Cerebellar cortex (tissue), 1 donor: ENCODE measurements at regions not wholly inside any gene's neighbourhood (a gene's known extent, or its start where the extent isn't known, plus 50 kb on each side); places are given as distances from the start of the nearest gene placed in this dataset.
"Not testable (repeated sequence)": the region's sequence is repeated elsewhere in the genome, so short reads cannot be mapped to it uniquely, and the experiment has no call there.

Experiments
- DNase-seq: peaks from one replicate; pipeline ENCODE4 v3.0.0-alpha.2; 2015; ENCODE audit warnings: low spot score

GRCh38 chr13:80726868-80727267 is 385.9 kb upstream of the SPRY2 start:
- no peak for DNase-seq

DNA sequence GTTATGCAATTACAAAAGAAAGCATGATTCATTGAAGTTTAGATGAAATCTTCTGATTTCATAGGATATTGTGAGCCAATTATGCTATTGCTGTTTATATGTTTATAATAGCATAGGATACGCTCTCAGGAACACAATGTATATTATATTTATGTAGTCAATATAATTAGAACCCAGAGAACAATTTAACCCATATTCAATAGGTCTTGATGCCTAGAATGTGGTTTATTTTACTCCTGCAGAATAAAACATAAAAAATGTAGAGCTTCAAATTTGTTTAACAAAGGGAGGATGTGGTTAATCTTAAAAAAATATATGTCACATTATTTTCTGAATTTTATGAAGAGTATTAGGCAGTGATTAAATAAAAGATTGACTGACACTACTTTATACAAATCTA is 380.8 kb upstream of the SPRY2 start:
- no peak for DNase-seq

DNA sequence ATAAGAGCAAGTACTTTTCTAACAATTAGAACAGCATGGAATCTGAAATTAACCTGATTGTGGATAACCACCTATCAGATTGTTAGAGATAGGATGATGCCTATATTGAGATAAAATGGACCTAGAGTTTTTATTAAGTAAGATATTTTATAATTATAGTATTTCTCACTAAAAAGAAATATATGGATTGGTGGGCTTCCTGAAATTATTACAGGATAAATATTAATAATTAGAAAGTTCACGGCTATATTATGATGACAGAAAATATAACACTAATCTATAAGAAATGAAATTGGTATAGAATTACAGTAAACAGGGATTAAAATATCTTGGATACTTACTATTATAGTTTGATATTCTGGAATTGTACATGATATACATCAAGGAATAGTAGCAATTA is 378.0 kb upstream of the SPRY2 start:
- DNase-seq: no peak

DNA sequence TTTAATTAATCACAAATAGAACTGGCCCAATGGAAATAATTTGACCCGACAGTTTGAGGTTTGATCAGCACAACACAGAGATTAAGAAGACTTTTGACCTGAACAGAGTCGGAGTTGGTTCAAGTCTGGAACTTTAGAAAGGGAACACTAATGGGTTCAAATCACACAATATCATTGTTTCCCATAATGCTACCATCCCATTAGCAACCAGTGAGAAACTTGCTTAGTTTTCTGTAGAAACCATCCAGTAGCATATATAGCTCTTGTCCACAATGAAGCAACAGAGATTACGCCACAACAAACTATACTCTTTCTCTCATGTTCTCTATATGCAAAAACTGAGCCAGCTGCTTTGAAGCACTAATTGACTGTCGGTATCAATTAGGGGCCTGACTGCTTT is 376.9 kb upstream of the SPRY2 start:
- DNase-seq: no peak

DNA sequence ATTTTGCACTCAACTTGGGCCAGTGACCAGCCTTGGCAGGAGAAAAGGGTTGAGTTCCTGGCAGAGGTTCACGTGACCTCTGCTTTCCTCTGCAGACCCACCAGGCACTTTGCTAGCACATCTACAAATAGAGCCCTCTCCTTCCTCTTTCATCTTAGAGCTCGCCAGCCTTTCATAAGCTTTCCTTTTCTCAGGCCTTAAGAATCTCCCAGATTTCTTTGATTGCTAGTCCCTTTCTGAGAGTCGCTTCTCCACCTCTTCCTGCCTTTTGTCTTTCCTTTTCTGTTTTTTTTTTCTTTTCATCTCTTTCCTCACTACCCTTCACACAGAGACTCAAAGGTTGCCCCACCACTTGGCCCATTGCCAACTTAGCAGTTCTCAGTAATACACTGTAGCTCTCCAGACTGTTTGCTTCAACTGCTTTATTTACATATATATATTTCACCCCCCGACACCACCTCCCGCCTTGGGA is 375.7 kb upstream of the SPRY2 start:
- no peak for DNase-seq

DNA sequence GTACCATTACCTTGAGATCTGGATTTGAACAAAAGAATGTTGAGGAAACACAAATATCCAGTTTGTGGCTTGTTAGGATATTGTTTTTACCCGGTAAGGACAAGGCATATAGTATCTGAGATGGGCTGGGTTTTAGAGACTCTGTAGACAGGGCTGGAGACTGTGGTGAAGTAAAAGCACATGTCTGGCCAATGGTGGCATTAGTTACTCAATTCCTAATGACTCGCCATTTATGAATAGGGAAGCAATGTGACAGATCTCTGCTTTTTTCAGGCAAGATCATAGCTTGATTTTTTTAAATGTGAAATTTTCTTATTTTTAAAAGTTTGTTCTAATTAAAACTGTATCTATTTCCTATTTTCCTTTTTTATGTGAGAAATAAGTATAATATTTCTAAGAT is 371.1 kb upstream of the SPRY2 start:
- no peak for DNase-seq

DNA sequence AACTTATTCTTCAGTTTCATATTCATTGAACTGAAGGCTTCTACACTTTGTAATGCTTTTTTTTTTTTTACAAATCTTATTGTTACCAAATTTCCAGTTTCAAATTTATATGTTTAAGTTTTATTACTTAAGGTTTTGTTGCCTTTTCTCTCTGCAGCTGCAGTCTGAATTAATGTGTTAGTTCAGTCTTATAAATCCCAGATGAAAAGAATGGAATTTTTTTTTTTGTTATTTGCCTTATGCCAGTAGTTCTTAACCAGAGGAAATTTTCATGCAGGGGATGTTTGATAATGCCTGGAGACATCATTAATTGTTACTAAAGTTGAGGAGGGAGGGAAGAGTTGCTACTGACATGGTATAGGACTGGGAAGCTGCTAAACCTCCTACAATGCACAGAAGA is 367.9 kb upstream of the SPRY2 start:
- no peak for DNase-seq

DNA sequence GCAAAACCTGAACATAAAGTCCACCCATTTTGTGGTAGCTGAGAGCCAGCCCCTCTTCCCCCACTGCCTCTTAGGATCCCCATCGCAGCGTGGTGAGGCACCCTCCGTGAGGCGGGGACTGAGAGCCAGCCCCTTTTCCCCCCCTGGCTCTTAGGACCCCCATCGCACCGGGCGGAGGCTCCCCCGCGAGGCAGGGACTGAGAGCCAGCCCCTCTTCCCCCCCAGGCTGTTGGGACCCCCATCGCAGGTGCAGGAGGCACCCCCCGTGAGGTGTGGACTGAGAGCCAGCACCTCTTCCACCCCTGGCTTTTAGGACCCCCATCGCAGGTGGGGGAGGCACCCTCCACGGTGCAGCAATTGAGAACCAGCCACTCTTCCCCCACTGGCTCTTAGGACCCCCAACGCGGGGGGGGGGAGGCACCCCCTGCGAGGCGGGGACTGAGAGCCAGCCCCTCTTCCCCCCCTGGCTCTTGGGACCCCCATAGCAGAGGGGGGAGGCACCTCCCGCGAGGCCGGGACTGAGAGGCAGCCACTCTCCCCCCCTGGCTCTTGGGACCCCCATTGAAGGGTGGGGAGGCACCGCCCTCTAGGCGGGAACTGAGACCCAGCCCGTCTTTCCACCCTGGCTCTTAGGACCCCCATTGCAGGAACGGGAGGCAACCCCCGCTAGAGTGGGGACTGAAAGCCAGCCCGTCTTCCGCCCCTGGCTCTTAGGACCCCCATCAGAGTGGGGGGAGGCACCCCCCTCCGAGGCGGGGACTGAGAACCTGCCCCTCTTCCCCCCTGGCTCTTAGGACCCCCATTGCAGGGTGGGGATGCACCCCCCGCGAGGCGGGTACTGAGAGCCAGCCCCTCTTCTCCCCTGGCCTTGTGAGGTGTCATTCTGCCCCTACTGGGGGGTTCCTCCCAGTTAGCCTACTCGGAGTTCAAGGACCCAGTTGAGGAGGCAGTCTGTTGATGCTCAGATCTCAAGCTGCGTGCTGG is 366.4 kb upstream of the SPRY2 start:
- DNase-seq: no peak

GRCh38 chr13:80706164-80706471 is 365.2 kb upstream of the SPRY2 start:
- no peak for DNase-seq

- no peak for DNase-seq
Measured at GRCh38 chr13:80705371-80706163, 364.6 kb upstream of the SPRY2 start.

GRCh38 chr13:80704369-80704768 is 363.4 kb upstream of the SPRY2 start:
- DNase-seq: no peak

DNA sequence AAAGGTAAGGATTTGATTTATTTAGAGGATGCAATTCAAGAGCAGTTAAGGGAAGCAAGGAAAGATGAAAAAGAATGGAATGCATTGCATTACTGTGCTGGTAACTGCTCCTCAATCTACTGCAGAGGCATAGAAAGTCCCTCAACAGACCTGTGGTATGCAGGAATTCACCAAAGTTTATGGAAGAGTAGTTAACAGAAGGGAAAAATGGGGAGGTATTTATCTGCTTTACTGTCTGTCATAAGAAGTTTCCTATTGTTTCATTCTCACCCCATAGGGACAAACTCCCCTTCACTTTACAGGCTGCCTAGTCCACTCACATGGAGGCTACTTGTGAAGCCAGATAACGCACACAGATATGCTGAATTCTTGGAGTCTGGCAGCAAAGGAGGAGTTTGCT is 354.9 kb upstream of the SPRY2 start:
- no peak for DNase-seq

DNA sequence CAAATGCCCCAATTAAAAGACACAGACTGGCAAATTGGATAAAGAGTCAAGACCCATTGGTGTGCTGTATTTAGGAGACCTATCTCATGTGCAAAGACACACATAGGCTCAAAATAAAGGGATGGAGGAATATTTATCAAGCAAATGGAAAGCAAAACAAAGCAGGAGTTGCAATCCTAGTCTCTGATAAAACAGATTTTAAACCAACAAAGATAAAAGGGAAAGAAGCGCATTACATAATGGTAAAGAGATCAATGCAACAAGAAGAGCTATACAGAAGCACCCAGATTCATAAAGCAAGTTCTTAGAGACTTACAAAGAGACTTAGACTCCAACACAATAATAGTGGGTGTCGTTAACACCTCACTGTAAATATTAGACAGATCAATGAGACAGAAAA is 350.9 kb upstream of the SPRY2 start:
- not testable (repeated sequence) for DNase-seq

- DNase-seq: no peak
Measured at GRCh38 chr13:80690208-80690607, 349.3 kb upstream of the SPRY2 start.

DNA sequence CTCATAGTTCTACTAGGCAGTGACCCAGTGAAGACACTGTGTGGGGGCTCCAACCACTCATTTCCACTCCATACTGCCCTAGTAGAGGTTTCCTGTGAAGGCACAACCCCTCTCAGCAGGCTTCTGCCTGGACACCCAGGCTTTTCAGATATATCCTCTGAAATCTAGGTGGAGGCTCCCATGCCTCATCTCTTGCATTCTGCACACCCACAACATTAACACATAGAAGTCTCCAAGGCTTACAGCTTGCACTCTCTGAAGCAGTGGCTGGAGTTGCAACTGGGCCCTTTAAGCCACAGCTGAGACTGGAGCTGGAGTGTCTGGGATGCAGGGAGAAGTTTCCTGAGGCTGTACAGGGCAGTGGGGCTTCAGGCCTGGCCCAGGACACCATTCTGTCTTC is 347.7 kb upstream of the SPRY2 start:
- no peak for DNase-seq

DNA sequence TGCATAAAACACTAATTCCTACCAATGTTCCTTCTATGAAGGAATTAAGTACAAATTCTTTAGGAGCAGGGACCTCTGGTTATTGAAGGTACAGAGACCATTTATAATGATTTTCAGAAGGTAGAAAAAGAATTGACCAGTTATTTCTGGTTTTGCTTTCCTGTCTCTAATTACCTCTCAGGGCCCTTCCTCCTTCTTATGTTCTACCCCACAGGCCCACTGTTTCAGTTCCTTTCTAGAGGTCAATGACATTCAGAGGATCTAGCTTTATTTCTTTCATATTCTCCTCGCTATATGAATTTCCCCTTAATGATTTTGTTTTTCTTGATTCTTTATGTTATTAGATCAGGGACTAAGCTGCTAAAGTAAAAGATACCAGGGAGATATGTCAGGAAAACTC is 345.0 kb upstream of the SPRY2 start:
- DNase-seq: no peak

- no peak for DNase-seq
Measured at GRCh38 chr13:80684217-80684991, 343.5 kb upstream of the SPRY2 start.

DNA sequence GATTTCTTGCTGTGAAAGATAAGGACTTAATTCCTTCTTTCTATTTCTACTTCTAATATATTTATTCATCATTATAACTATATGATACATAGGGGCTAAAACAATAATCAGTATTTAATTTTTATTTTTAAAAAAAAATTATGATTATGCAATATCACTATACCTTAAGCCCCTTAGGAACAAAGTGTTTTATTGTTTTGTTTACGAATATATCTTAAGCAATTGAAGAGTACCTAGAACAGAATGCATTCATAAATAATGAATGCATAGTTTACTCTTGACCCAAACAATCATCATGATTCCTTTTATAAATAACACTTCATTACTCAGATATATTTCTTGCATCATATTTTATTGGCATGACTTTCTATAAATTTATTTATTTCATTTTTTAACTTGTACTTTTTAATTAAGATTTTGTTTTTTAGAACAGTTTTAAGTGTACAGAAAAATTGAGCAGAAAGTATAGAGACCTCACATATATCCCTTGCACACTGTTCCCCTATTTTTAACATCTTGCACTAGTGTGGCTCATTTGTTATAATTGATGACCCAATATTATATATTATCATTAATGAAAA is 339.9 kb upstream of the SPRY2 start:
- no peak for DNase-seq

- DNase-seq: no peak
Measured at GRCh38 chr13:80679423-80679822, 338.5 kb upstream of the SPRY2 start.

- DNase-seq: no peak
Measured at GRCh38 chr13:80677227-80677626, 336.3 kb upstream of the SPRY2 start.

DNA sequence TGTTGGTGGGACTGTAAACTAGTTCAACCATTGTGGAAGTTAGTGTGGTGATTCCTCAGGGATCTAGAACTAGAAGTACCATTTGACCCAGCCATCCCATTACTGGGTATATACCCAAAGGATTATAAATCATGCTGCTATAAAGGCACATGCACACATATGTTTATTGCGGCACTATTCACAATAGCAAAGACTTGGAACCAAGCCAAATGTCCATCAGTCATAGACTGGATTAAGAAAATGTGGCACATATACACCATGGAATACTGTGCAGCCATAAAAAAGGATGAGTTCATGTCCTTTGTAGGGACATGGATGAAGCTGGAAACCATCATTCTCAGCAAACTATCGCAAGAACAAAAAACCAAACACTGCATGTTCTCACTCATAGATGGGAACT is 334.5 kb upstream of the SPRY2 start:
- not testable (repeated sequence) for DNase-seq

DNA sequence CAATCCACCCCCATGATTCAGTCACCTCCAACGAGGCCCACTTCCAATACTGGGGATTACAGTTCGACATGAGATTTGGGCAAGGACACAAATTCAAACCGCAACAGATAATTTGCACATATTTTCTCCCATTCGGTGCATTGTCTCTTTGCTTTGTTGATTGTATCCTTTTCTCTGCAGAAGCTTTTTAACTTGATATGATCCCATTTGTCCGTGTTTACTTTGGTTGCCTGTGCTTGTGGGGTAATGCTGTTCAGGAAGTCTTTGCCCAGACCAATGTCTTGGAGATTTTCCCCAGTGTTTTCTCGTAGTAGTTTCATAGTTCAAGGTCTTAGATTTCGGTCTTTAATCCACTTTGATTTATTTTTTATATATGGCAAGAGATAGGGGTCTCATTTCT is 330.8 kb upstream of the SPRY2 start:
- no peak for DNase-seq
